SK-N-MC (cell line): ENCODE measurements at regions not wholly inside any gene's neighbourhood (a gene's known extent, or its start where the extent isn't known, plus 50 kb on each side); places are given as distances from the start of the nearest gene placed in this dataset.
"Not testable (repeated sequence)": the region's sequence is repeated elsewhere in the genome, so short reads cannot be mapped to it uniquely, and the experiment has no call there.

ENCODE experiments used
- DNase-seq: peaks from one replicate; pipeline ENCODE4 v3.0.0-alpha.2; 2011; ENCODE audit warnings: low read depth, low spot score
- H3K27ac ChIP-seq: fragments of 200-600 bp; sonication (generic); 2 replicates; pipeline ENCODE4 v1.5.1; 2016; ENCODE audit warnings: mixed run types
- H3K36me3 ChIP-seq: fragments of 200-600 bp; sonication (generic); 2 replicates; pipeline ENCODE4 v1.6.1; 2017; ENCODE audit warnings: antibody characterized with exemption, low read length, mixed read lengths; ENCODE audit not compliant: insufficient read depth
- H3K4me3 ChIP-seq: fragments of 200-600 bp; sonication (generic); 2 replicates; pipeline ENCODE4 v1.5.1; 2016
- H3K9ac ChIP-seq: fragments of 200-600 bp; sonication (generic); 2 replicates; pipeline ENCODE4 v1.8.0; 2017; ENCODE audit warnings: mixed run types, mixed read lengths; ENCODE audit not compliant: insufficient read length
- H3K9me3 ChIP-seq: fragments of 200-600 bp; sonication (generic); 2 replicates; pipeline ENCODE4 v1.6.1; 2017; ENCODE audit warnings: low read depth, mild to moderate bottlenecking, antibody characterized with exemption, low read length, moderate library complexity, mixed read lengths
- EZH2 ChIP-seq: fragments of 200-600 bp; sonication (generic); IDR thresholded peaks from one replicate; pipeline ENCODE4 v1.6.1; 2017; ENCODE audit warnings: antibody characterized with exemption
- FOXP2 ChIP-seq: optimal IDR thresholded peaks from 2 replicates; pipeline ENCODE3; 2011; ENCODE audit warnings: mild to moderate bottlenecking, moderate library complexity; ENCODE audit not compliant: insufficient read depth; ENCODE audit errors: extremely low read length, control extremely low read depth
- POLR2AphosphoS5 ChIP-seq: IDR thresholded peaks from 2 replicates; pipeline ENCODE4 v1.6.1; 2012; ENCODE audit warnings: mild to moderate bottlenecking, low read depth, low read length, borderline replicate concordance

- H3K9ac ChIP-seq, result no peak overlapping the region
Measured at GRCh38 chr2:146541896-146542295, 1302.9 kb upstream of the ACVR2A start.

GRCh38 chr2:146540271-146540932 is 1304.4 kb upstream of the ACVR2A start:
- peak overlapping the region; percentile 6 for H3K9ac ChIP-seq
- no peaks in the 10 kb centered on the region for H3K36me3 ChIP-seq
- DNase-seq, result no peak
- no peaks in the 10 kb centered on the region for H3K9me3 ChIP-seq
- H3K4me3 ChIP-seq, result no peak overlapping the region
- peak overlapping the region; percentile 49 for H3K27ac ChIP-seq
- no peak for TF ChIP-seq EZH2
- TF ChIP-seq POLR2AphosphoS5, result no peak
- TF ChIP-seq FOXP2, result no peak

More at GRCh38 chr2:146541896-146542295, 1302.9 kb upstream of the ACVR2A start:
- Histone ChIP-seq H3K27ac (no peak overlapping the region), H3K4me3 (no peak overlapping the region), H3K36me3 (no peaks in the 10 kb centered on the region), H3K9me3 (no peaks in the 10 kb centered on the region)
- no peak for DNase-seq
- TF ChIP-seq POLR2AphosphoS5 (no peak), FOXP2 (no peak), EZH2 (no peak)

GRCh38 chr2:146539739-146540138 is 1305.1 kb upstream of the ACVR2A start:
- not testable (repeated sequence) for H3K4me3 ChIP-seq, H3K27ac ChIP-seq, H3K36me3 ChIP-seq, DNase-seq, H3K9me3 ChIP-seq, H3K9ac ChIP-seq

GRCh38 chr2:146537477-146537876 is 1307.4 kb upstream of the ACVR2A start:
- TF ChIP-seq POLR2AphosphoS5 (no peak), FOXP2 (no peak), EZH2 (no peak)
- no peak overlapping the region for H3K27ac ChIP-seq
- no peak for DNase-seq
- no peaks in the 10 kb centered on the region for H3K9me3 ChIP-seq
- no peak overlapping the region for H3K4me3 ChIP-seq
- no peaks in the 10 kb centered on the region for H3K36me3 ChIP-seq
- H3K9ac ChIP-seq, result no peak overlapping the region

- no peak for DNase-seq
- no peak overlapping the region for H3K4me3 ChIP-seq
- H3K27ac ChIP-seq, result no peak overlapping the region
- H3K9me3 ChIP-seq, result no peaks in the 10 kb centered on the region
- no peak for TF ChIP-seq POLR2AphosphoS5
- TF ChIP-seq FOXP2, result no peak
- TF ChIP-seq EZH2, result no peak
- H3K36me3 ChIP-seq, result no peaks in the 10 kb centered on the region
- H3K9ac ChIP-seq, result no peak overlapping the region
Measured at GRCh38 chr2:146532509-146533147, 1312.2 kb upstream of the ACVR2A start.

GRCh38 chr2:146532009-146532408 is 1312.8 kb upstream of the ACVR2A start:
- TF ChIP-seq FOXP2 (no peak), POLR2AphosphoS5 (no peak), EZH2 (no peak)

GRCh38 chr2:146530886-146531285 is 1313.9 kb upstream of the ACVR2A start:
- Histone ChIP-seq H3K9ac (no peak overlapping the region), H3K9me3 (no peaks in the 10 kb centered on the region), H3K27ac (no peak overlapping the region), H3K36me3 (no peaks in the 10 kb centered on the region), H3K4me3 (no peak overlapping the region)
- no peak for DNase-seq
- TF ChIP-seq POLR2AphosphoS5, result no peak
- no peak for TF ChIP-seq EZH2
- no peak for TF ChIP-seq FOXP2

More at GRCh38 chr2:146532009-146532408, 1312.8 kb upstream of the ACVR2A start:
- no peak for DNase-seq
- no peak overlapping the region for H3K4me3 ChIP-seq
- no peaks in the 10 kb centered on the region for H3K36me3 ChIP-seq
- H3K9ac ChIP-seq, result no peak overlapping the region
- no peaks in the 10 kb centered on the region for H3K9me3 ChIP-seq
- H3K27ac ChIP-seq, result no peak overlapping the region

GRCh38 chr2:146527166-146527565 is 1317.7 kb upstream of the ACVR2A start:
- no peaks in the 10 kb centered on the region for H3K36me3 ChIP-seq
- H3K27ac ChIP-seq, result no peak overlapping the region
- no peak for TF ChIP-seq FOXP2
- no peak for TF ChIP-seq EZH2
- no peak for TF ChIP-seq POLR2AphosphoS5
- no peak overlapping the region for H3K4me3 ChIP-seq
- no peaks in the 10 kb centered on the region for H3K9me3 ChIP-seq
- H3K9ac ChIP-seq, result no peak overlapping the region
- no peak for DNase-seq
